ENCODE measurements at regions not wholly inside any gene's neighbourhood (a gene's known extent, or its start where the extent isn't known, plus 50 kb on each side); places are given as distances from the start of the nearest gene placed in this dataset.

- 89 to 91% methylated on average over 3 of the region's 3 CpGs for WGBS, 2 donors
- H3K4me3 ChIP-seq (ENCODE audit: low read depth in 1 of 2, low read length in 2 of 2): no peak overlapping the region
- H3K36me3 ChIP-seq (ENCODE audit: control insufficient read depth in 2 of 2, insufficient read depth in 2 of 2, low read length in 1 of 2): no peaks in the 10 kb centered on the region
- no peaks in the 10 kb centered on the region for H3K27me3 ChIP-seq (ENCODE audit: control insufficient read depth in 1 of 2, insufficient read depth in 2 of 2, low read length in 2 of 2)
- H3K4me1 ChIP-seq (ENCODE audit: control insufficient read depth in 2 of 2, insufficient read depth in 2 of 2, low read length in 1 of 2): no peaks in the 10 kb centered on the region
- H3K27ac ChIP-seq (ENCODE audit: low read depth in 2 of 2, low read length in 1 of 2): no peak overlapping the region
- no peaks in the 10 kb centered on the region for H3K9me3 ChIP-seq (ENCODE audit: control insufficient read depth in 2 of 2, insufficient read depth in 1 of 2, low read depth in 1 of 2, low read length in 1 of 2)
Observed at GRCh38 chr6:44614396-44614795, 226.9 kb downstream of the CDC5L start.

- Histone ChIP-seq H3K27me3 (ENCODE audit: control insufficient read depth in 1 of 2, insufficient read depth in 2 of 2, low read length in 2 of 2) (no peaks in the 10 kb centered on the region), H3K27ac (ENCODE audit: low read depth in 2 of 2, low read length in 1 of 2) (no peak overlapping the region), H3K36me3 (ENCODE audit: control insufficient read depth in 2 of 2, insufficient read depth in 2 of 2, low read length in 1 of 2) (no peaks in the 10 kb centered on the region), H3K4me3 (ENCODE audit: low read depth in 1 of 2, low read length in 2 of 2) (no peak overlapping the region), H3K9me3 (ENCODE audit: control insufficient read depth in 2 of 2, insufficient read depth in 1 of 2, low read depth in 1 of 2, low read length in 1 of 2) (no peaks in the 10 kb centered on the region), H3K4me1 (ENCODE audit: control insufficient read depth in 2 of 2, insufficient read depth in 2 of 2, low read length in 1 of 2) (no peaks in the 10 kb centered on the region)
- WGBS, 2 donors: 70 to 78% methylated on average over 3 of the region's 3 CpGs
Observed at GRCh38 chr6:44615621-44616020, 228.1 kb downstream of the CDC5L start.

DNA sequence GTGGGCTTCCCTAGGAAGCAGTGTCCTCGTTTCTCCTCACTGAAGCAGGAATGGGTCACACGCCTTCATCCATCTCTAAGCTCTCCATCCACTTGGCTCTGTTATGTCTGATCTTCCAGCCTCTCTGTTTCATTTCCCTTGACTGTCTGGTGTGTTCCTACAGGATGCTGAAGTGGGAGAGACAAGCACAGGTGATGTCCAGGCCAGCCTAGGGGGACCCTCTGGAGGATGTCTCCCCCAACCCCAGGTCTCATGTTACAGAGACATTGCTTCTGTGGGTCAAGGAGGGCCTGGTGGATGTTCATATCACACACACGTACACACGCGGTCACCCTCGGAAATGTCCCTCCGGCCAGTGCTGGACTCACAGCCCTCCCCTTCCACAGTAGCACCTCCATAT, 229.9 kb downstream of the CDC5L start:
- Histone ChIP-seq H3K36me3 (ENCODE audit: control insufficient read depth in 2 of 2, insufficient read depth in 2 of 2, low read length in 1 of 2) (no peaks in the 10 kb centered on the region), H3K9me3 (ENCODE audit: control insufficient read depth in 2 of 2, insufficient read depth in 1 of 2, low read depth in 1 of 2, low read length in 1 of 2) (no peaks in the 10 kb centered on the region), H3K27ac (ENCODE audit: low read depth in 2 of 2, low read length in 1 of 2) (no peak overlapping the region), H3K4me3 (ENCODE audit: low read depth in 1 of 2, low read length in 2 of 2) (no peak overlapping the region), H3K27me3 (ENCODE audit: control insufficient read depth in 1 of 2, insufficient read depth in 2 of 2, low read length in 2 of 2) (no peaks in the 10 kb centered on the region), H3K4me1 (ENCODE audit: control insufficient read depth in 2 of 2, insufficient read depth in 2 of 2, low read length in 1 of 2) (no peaks in the 10 kb centered on the region)
- WGBS, 2 donors: 73 to 88% methylated on average over 7 of the region's 7 CpGs

GRCh38 chr6:44618371-44618770, 230.9 kb downstream of the CDC5L start:
- no peak overlapping the region for H3K27ac ChIP-seq (ENCODE audit: low read depth in 2 of 2, low read length in 1 of 2)
- WGBS, 2 donors: 70 to 72% methylated on average over 4 of the region's 4 CpGs
- H3K36me3 ChIP-seq (ENCODE audit: control insufficient read depth in 2 of 2, insufficient read depth in 2 of 2, low read length in 1 of 2): no peaks in the 10 kb centered on the region
- H3K9me3 ChIP-seq (ENCODE audit: control insufficient read depth in 2 of 2, insufficient read depth in 1 of 2, low read depth in 1 of 2, low read length in 1 of 2): no peaks in the 10 kb centered on the region
- no peaks in the 10 kb centered on the region for H3K4me1 ChIP-seq (ENCODE audit: control insufficient read depth in 2 of 2, insufficient read depth in 2 of 2, low read length in 1 of 2)
- no peaks in the 10 kb centered on the region for H3K27me3 ChIP-seq (ENCODE audit: control insufficient read depth in 1 of 2, insufficient read depth in 2 of 2, low read length in 2 of 2)
- H3K4me3 ChIP-seq (ENCODE audit: low read depth in 1 of 2, low read length in 2 of 2): no peak overlapping the region

DNA sequence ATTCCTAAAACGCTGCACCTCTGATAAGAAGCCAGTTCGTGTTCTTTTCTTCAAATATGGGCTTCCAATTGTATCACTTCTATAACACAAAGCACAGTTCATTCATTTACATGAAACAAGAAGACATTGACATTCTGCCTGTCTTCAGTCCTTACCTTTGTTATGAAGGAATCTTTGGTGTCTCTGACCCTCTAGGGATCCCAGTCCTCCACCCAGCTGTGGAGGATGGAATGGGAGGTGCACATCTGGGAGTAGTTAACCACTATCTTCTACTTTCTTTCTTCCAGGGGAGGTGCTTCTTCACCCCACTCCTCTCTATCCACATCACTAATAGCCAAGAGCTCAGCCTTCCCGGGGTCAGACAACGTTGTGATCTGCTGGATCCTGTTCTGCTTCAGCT, 233.4 kb downstream of the CDC5L start:
- Histone ChIP-seq H3K27ac (ENCODE audit: low read depth in 2 of 2, low read length in 1 of 2) (no peak overlapping the region), H3K9me3 (ENCODE audit: control insufficient read depth in 2 of 2, insufficient read depth in 1 of 2, low read depth in 1 of 2, low read length in 1 of 2) (no peaks in the 10 kb centered on the region), H3K27me3 (ENCODE audit: control insufficient read depth in 1 of 2, insufficient read depth in 2 of 2, low read length in 2 of 2) (no peaks in the 10 kb centered on the region), H3K4me3 (ENCODE audit: low read depth in 1 of 2, low read length in 2 of 2) (no peak overlapping the region), H3K36me3 (ENCODE audit: control insufficient read depth in 2 of 2, insufficient read depth in 2 of 2, low read length in 1 of 2) (no peaks in the 10 kb centered on the region), H3K4me1 (ENCODE audit: control insufficient read depth in 2 of 2, insufficient read depth in 2 of 2, low read length in 1 of 2) (no peaks in the 10 kb centered on the region)
- WGBS, 2 donors: 77 to 86% methylated on average over 4 of the region's 4 CpGs

DNA sequence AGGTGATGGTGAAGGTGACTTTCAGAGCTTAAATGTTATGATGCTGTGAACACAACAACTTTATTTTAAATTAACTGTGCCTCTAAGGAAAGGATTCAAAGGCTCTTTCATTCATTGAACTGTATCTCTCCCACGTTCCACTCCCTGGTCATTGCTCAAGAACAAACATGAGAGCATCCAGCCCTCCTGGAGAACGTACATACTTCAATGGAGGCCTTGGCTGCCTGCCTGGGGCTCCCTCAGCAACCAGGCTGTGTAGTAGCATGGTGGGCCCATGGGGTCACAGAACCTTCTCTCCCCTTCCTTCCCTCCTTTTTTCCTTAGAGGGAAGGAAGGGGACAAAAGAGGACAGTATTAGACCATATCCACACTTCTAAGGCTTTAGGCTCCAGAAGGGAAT, 234.3 kb downstream of the CDC5L start:
- H3K4me1 ChIP-seq (ENCODE audit: control insufficient read depth in 2 of 2, insufficient read depth in 2 of 2, low read length in 1 of 2): peaks cover 0 to 2% of the 10 kb centered on the region in 2 donors
- no peaks in the 10 kb centered on the region for H3K36me3 ChIP-seq (ENCODE audit: control insufficient read depth in 2 of 2, insufficient read depth in 2 of 2, low read length in 1 of 2)
- H3K27ac ChIP-seq (ENCODE audit: low read depth in 2 of 2, low read length in 1 of 2): no peak overlapping the region
- H3K4me3 ChIP-seq (ENCODE audit: low read depth in 1 of 2, low read length in 2 of 2): no peak overlapping the region
- no peaks in the 10 kb centered on the region for H3K9me3 ChIP-seq (ENCODE audit: control insufficient read depth in 2 of 2, insufficient read depth in 1 of 2, low read depth in 1 of 2, low read length in 1 of 2)
- H3K27me3 ChIP-seq (ENCODE audit: control insufficient read depth in 1 of 2, insufficient read depth in 2 of 2, low read length in 2 of 2): no peaks in the 10 kb centered on the region
- 44 to 47% methylated on average over 2 of the region's 2 CpGs for WGBS, 2 donors

- peaks cover 0 to 2% of the 10 kb centered on the region in 2 donors for H3K4me1 ChIP-seq (ENCODE audit: control insufficient read depth in 2 of 2, insufficient read depth in 2 of 2, low read length in 1 of 2)
- 82 to 87% methylated on average over 8 of the region's 8 CpGs for WGBS, 2 donors
- no peaks in the 10 kb centered on the region for H3K27me3 ChIP-seq (ENCODE audit: control insufficient read depth in 1 of 2, insufficient read depth in 2 of 2, low read length in 2 of 2)
- no peaks in the 10 kb centered on the region for H3K36me3 ChIP-seq (ENCODE audit: control insufficient read depth in 2 of 2, insufficient read depth in 2 of 2, low read length in 1 of 2)
- H3K27ac ChIP-seq (ENCODE audit: low read depth in 2 of 2, low read length in 1 of 2): no peak overlapping the region
- no peaks in the 10 kb centered on the region for H3K9me3 ChIP-seq (ENCODE audit: control insufficient read depth in 2 of 2, insufficient read depth in 1 of 2, low read depth in 1 of 2, low read length in 1 of 2)
- no peak overlapping the region for H3K4me3 ChIP-seq (ENCODE audit: low read depth in 1 of 2, low read length in 2 of 2)
Observed at GRCh38 chr6:44622555-44622954, 235.0 kb downstream of the CDC5L start.

DNA sequence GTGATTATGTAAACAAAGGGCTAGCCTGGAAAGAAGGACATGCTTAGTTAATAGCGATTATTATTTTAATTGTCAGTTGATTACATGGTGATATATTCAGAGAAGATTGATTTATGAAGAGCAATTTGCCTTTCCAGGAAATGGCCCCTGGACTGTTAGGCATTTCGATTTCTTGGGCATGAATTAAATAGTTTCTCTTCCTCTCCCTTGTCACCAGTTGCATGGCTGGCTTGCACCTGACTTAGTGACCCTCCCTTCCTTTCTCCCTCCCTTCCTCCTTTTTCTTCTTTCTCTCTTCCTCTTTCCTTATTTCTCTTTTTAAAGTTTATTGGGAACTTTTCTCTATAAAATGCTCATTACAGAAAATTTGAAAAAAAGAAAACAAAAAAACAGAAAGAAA, 235.4 kb downstream of the CDC5L start:
- Histone ChIP-seq H3K4me3 (ENCODE audit: low read depth in 1 of 2, low read length in 2 of 2) (no peak overlapping the region), H3K4me1 (ENCODE audit: control insufficient read depth in 2 of 2, insufficient read depth in 2 of 2, low read length in 1 of 2) (peaks cover 0 to 2% of the 10 kb centered on the region in 2 donors), H3K27ac (ENCODE audit: low read depth in 2 of 2, low read length in 1 of 2) (no peak overlapping the region), H3K27me3 (ENCODE audit: control insufficient read depth in 1 of 2, insufficient read depth in 2 of 2, low read length in 2 of 2) (no peaks in the 10 kb centered on the region), H3K9me3 (ENCODE audit: control insufficient read depth in 2 of 2, insufficient read depth in 1 of 2, low read depth in 1 of 2, low read length in 1 of 2) (no peaks in the 10 kb centered on the region), H3K36me3 (ENCODE audit: control insufficient read depth in 2 of 2, insufficient read depth in 2 of 2, low read length in 1 of 2) (no peaks in the 10 kb centered on the region)
- 67 to 69% methylated on average over 2 of the region's 2 CpGs for WGBS, 2 donors

GRCh38 chr6:44624226-44624625, 236.7 kb downstream of the CDC5L start:
- peaks cover 0 to 2% of the 10 kb centered on the region in 2 donors for H3K4me1 ChIP-seq (ENCODE audit: control insufficient read depth in 2 of 2, insufficient read depth in 2 of 2, low read length in 1 of 2)
- no peak overlapping the region for H3K27ac ChIP-seq (ENCODE audit: low read depth in 2 of 2, low read length in 1 of 2)
- no peaks in the 10 kb centered on the region for H3K27me3 ChIP-seq (ENCODE audit: control insufficient read depth in 1 of 2, insufficient read depth in 2 of 2, low read length in 2 of 2)
- no peak overlapping the region for H3K4me3 ChIP-seq (ENCODE audit: low read depth in 1 of 2, low read length in 2 of 2)
- H3K36me3 ChIP-seq (ENCODE audit: control insufficient read depth in 2 of 2, insufficient read depth in 2 of 2, low read length in 1 of 2): no peaks in the 10 kb centered on the region
- WGBS, 2 donors: 71 to 84% methylated on average over 5 of the region's 5 CpGs
- no peaks in the 10 kb centered on the region for H3K9me3 ChIP-seq (ENCODE audit: control insufficient read depth in 2 of 2, insufficient read depth in 1 of 2, low read depth in 1 of 2, low read length in 1 of 2)

DNA sequence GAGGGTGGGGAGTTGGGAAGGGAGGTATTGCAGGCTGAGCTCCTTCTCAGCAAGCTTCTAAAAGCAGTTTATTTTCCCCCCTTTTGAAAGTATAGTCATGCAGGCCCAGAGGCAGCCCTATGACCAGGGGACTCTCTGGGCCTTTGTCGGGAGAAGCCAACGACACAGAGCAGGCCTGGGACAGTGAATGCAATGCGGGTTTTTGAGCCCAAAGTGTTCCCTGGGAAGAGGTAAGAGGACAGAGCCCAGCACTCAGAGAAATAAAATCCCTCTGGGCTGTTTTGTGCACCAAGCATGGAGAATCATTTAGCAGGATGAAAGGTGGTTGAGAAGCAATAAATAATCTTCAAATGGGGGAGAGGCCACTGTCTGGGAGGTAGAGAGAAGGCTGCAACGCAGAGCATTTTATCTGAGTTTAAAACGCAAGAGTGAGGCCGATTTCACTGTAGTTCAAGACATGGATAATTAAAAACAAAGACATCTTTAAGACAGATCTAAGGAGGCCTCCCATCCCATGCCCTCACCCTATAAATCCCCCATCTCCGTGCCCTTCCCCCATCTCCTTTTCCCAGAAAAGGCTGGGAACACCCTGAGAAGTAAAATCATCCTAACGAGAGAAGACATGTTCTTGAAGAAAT, 237.5 kb downstream of the CDC5L start:
- no peaks in the 10 kb centered on the region for H3K36me3 ChIP-seq (ENCODE audit: control insufficient read depth in 2 of 2, insufficient read depth in 2 of 2, low read length in 1 of 2)
- H3K4me3 ChIP-seq (ENCODE audit: low read depth in 1 of 2, low read length in 2 of 2): no peak overlapping the region
- no peaks in the 10 kb centered on the region for H3K9me3 ChIP-seq (ENCODE audit: control insufficient read depth in 2 of 2, insufficient read depth in 1 of 2, low read depth in 1 of 2, low read length in 1 of 2)
- H3K27me3 ChIP-seq (ENCODE audit: control insufficient read depth in 1 of 2, insufficient read depth in 2 of 2, low read length in 2 of 2): no peaks in the 10 kb centered on the region
- no peak overlapping the region for H3K27ac ChIP-seq (ENCODE audit: low read depth in 2 of 2, low read length in 1 of 2)
- peaks cover 0 to 2% of the 10 kb centered on the region in 2 donors for H3K4me1 ChIP-seq (ENCODE audit: control insufficient read depth in 2 of 2, insufficient read depth in 2 of 2, low read length in 1 of 2)
- 78 to 80% methylated on average over 8 of the region's 8 CpGs for WGBS, 2 donors

Measured in esophagus (tissue), 2 donors.